ENCODE measurements at regions not wholly inside any gene's neighbourhood (a gene's known extent, or its start where the extent isn't known, plus 50 kb on each side); places are given as distances from the start of the nearest gene placed in this dataset.

GRCh38 chr20:46805836-46806235 lies 88.8 kb upstream of the EYA2 start:
- no peak for DNase-seq (ENCODE audit: low spot score)
- no peaks in the 10 kb centered on the region for H3K36me3 ChIP-seq
- H3K9ac ChIP-seq: no peak overlapping the region
- H3K27me3 ChIP-seq: no peaks in the 10 kb centered on the region
- no peaks in the 10 kb centered on the region for H3K36me3 Mint-ChIP-seq
- no peaks in the 10 kb centered on the region for H3F3A ChIP-seq (ENCODE audit: low read depth)
- H3K4me1 Mint-ChIP-seq: peaks cover 26% of the 10 kb centered on the region
- peak overlapping the region; percentile 68 for H3K27ac Mint-ChIP-seq
- TF ChIP-seq EZH2phosphoT487 (IDR thresholded peaks at IDR 0.05) (no peak), CTCF (IDR thresholded peaks at IDR 0.05) (no peak), EZH2 (IDR thresholded peaks at IDR 0.05) (no peak)
- no peak overlapping the region for H3K4me3 Mint-ChIP-seq
- H3K9me3 ChIP-seq (ENCODE audit: low read depth): no peaks in the 10 kb centered on the region
- no peak overlapping the region for H3K4me3 ChIP-seq
- no peaks in the 10 kb centered on the region for H3K9me3 Mint-ChIP-seq
- no peak overlapping the region for H3K27ac ChIP-seq
- H2AFZ ChIP-seq (replicated peaks): no peak overlapping the region
- no peaks in the 10 kb centered on the region for H3K79me2 ChIP-seq (ENCODE audit: low read depth)
- H4K20me1 ChIP-seq (ENCODE audit: low read depth): no peaks in the 10 kb centered on the region
- peaks cover 17% of the 10 kb centered on the region for H3K27me3 Mint-ChIP-seq (ENCODE audit: insufficient read depth, low read depth)
- H3K4me1 ChIP-seq: no peaks in the 10 kb centered on the region
- H3K4me2 ChIP-seq: no peak overlapping the region

- Mint-ChIP-seq H3K4me1 (peaks cover 19% of the 10 kb centered on the region), H3K27me3 (ENCODE audit: insufficient read depth, low read depth) (peaks cover 14% of the 10 kb centered on the region), H3K4me3 (no peak overlapping the region), H3K27ac (no peak overlapping the region), H3K36me3 (no peaks in the 10 kb centered on the region), H3K9me3 (no peaks in the 10 kb centered on the region)
- Histone ChIP-seq H3K4me1 (no peaks in the 10 kb centered on the region), H3K9ac (no peak overlapping the region), H3K9me3 (ENCODE audit: low read depth) (no peaks in the 10 kb centered on the region), H4K20me1 (ENCODE audit: low read depth) (no peaks in the 10 kb centered on the region), H3K4me3 (no peak overlapping the region), H3K27ac (no peak overlapping the region), H3F3A (ENCODE audit: low read depth) (no peaks in the 10 kb centered on the region), H3K36me3 (no peaks in the 10 kb centered on the region), H3K4me2 (no peak overlapping the region), H2AFZ (replicated peaks) (no peak overlapping the region), H3K27me3 (peaks cover 11% of the 10 kb centered on the region), H3K79me2 (ENCODE audit: low read depth) (no peaks in the 10 kb centered on the region)
- TF ChIP-seq EZH2 (IDR thresholded peaks at IDR 0.05): no peak
- TF ChIP-seq CTCF (IDR thresholded peaks at IDR 0.05): no peak
- no peak for DNase-seq (ENCODE audit: low spot score)
Measured at GRCh38 chr20:46807998-46808397, 86.6 kb upstream of the EYA2 start.

GRCh38 chr20:46808565-46808964 lies 86.1 kb upstream of the EYA2 start:
- TF ChIP-seq CTCF (IDR thresholded peaks at IDR 0.05) (no peak), EZH2phosphoT487 (IDR thresholded peaks at IDR 0.05) (no peak), EZH2 (IDR thresholded peaks at IDR 0.05) (no peak)
- DNase-seq (ENCODE audit: low spot score): no peak
- peaks cover 1% of the 10 kb centered on the region for H3F3A ChIP-seq (ENCODE audit: low read depth)
- H3K9me3 ChIP-seq (ENCODE audit: low read depth): no peaks in the 10 kb centered on the region
- H3K36me3 ChIP-seq: no peaks in the 10 kb centered on the region
- H3K36me3 Mint-ChIP-seq: no peaks in the 10 kb centered on the region
- peaks cover 14% of the 10 kb centered on the region for H3K27me3 Mint-ChIP-seq (ENCODE audit: insufficient read depth, low read depth)
- no peaks in the 10 kb centered on the region for H3K79me2 ChIP-seq (ENCODE audit: low read depth)
- H3K4me1 ChIP-seq: no peaks in the 10 kb centered on the region
- H3K4me1 Mint-ChIP-seq: peaks cover 18% of the 10 kb centered on the region
- no peak overlapping the region for H2AFZ ChIP-seq (replicated peaks)
- H3K4me2 ChIP-seq: no peak overlapping the region
- no peak overlapping the region for H3K9ac ChIP-seq
- no peak overlapping the region for H3K4me3 Mint-ChIP-seq
- no peaks in the 10 kb centered on the region for H3K9me3 Mint-ChIP-seq
- H3K4me3 ChIP-seq: no peak overlapping the region
- no peak overlapping the region for H3K27ac Mint-ChIP-seq
- H4K20me1 ChIP-seq (ENCODE audit: low read depth): no peaks in the 10 kb centered on the region
- H3K27me3 ChIP-seq: peaks cover 11% of the 10 kb centered on the region
- H3K27ac ChIP-seq: no peak overlapping the region

All from neural progenitor cell (in vitro differentiated cells).